Hematopoietic multipotent progenitor cell treated with erythropoietin and hydrocortisone succinate and interleukin-3 and kit ligand, for 15 days (in vitro differentiated cells): ENCODE measurements at regions not wholly inside any gene's neighbourhood (a gene's known extent, or its start where the extent isn't known, plus 50 kb on each side); places are given as distances from the start of the nearest gene placed in this dataset.
A peak's percentile ranks its signal among the peaks of the same experiment; 100 is the strongest.

Experiments
- DNase-seq: peaks from one replicate; pipeline ENCODE4 v3.0.0-alpha.2; 2015; ENCODE audit warnings: low spot score

DNA sequence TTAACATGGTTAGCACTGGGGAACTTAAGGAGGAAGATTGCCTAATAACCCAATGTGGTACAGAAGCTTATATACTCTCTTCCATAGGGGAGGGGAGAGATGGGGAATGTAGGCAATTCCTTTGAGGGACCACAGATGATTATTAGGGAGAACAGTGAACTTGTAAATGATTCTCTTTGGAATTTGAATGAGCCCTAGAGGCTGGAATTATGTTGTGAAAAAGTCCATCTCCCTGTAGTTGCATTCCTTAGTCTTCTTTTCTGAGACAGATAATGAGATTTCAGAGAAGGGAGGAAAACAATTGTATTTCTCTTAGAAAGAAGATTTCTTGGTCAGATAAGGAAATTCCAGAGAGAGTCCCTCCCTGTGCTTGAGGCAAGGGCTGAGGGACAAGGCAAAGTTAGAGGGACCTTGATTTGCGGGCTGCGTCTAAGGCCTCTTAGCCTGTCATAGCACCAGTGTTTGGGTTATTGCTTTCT, 89.0 kb upstream of the HMCN1 start:
- no peak for DNase-seq

DNA sequence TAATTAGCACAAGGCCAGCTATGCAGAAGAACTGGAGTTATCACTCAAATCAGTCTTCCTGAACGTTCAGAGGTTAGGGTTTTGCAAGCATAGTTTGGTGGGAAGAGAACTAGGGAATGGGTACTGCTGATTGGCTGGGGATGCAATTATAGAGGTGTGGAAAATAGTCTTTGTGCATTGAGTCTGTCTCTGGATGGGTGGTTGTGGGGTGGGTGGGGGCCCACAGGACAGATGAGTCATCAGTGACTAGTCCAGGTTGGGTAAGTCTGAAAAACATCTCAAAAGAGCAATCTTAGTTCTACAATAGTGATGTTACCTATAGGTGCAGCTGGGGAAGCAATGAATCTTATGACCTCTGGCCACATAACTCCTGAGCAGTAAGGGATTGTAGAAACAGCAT, 89.7 kb upstream of the HMCN1 start:
- no peak for DNase-seq

DNA sequence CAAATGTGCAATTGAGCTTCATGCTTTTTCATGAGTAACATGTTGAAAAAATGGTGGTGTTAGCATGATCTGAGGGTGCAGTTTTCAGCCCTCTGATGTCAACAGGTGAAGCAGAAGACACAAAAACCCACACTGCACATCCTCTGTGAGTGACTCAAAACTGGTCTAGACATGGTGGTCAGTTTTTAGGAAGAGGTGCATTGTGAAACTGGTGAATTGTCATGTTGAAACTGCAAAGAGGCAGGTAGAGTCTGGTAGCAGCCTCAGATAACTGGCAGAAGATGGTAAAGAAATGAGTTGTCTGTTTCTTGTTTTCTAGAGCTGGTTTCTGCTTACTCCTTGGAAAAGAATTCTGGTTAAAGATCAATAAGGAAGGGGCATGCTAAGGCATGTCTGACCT, 97.3 kb upstream of the HMCN1 start:
- DNase-seq, result no peak

DNA sequence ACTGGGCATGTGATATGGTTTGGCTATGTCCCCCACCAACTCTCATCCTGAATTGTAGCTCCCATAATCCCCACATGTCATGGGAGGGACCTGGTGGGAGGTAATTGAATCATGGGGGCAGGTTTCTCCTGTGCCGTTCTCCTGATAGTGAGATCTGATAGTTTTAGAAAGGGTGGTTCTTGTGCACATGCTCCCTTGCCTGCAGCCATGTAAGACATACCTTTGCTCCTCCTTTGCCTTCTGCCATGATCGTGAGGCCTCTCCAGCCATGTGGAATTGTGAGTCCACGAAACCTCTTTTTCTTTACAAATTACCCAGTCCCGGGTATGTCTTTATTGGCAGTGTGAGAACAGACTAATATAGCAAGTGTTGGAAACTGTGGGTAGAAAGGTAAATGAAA, 99.5 kb upstream of the HMCN1 start:
- DNase-seq, result no peak

DNA sequence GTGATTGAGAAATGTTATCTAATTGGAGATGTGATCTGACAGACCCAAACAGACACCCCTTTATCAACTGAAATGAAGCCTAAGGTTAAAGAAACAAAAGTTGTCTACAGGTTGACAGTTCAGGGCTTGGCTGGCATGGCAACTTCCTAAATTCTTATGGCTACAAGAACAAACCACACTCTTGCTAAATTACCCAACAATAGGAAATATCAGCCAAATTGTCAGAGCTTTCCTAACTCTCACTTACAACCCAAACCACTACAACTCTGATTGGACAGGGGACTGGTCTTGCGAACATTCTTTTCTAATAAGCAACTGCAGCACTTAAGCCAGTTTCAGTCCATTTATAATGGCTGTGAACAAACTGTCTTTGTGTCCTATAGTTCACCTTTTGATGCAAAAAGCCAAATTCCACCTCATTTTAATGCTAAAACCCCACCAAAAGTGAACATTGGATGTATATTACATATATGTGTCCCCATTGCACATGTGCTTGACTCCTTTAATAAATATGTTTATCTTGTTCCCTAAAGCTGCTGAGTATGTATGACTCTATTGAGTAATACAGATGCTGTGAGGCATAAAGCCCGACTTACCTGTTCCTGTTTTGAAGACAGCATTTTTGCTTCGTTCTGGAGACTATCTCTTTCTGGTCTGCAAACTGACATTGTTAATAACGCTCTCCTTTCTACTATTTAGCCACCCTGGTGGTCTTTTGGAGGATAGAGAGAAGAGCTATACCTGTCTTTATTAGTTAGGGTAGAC, 101.3 kb upstream of the HMCN1 start:
- no peak for DNase-seq

DNA sequence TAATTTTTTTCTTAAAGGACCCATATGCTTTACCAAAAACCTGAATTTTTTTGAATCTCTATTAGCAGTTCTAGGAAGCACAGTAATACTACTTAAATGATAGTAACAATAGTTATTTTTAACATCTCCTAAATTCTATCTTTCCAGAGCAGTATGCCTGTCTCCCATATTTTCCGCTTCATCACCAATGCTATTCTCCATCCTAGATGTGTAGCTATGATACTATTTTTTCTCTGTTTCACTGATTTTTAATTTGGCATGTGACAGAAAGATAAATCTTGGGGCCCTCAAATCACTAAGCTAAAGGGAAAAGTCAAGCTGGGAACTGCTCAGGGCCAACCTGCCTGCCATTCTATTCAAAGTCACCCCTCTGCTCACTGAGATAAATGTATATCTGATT, 102.3 kb upstream of the HMCN1 start:
- DNase-seq, result no peak

DNA sequence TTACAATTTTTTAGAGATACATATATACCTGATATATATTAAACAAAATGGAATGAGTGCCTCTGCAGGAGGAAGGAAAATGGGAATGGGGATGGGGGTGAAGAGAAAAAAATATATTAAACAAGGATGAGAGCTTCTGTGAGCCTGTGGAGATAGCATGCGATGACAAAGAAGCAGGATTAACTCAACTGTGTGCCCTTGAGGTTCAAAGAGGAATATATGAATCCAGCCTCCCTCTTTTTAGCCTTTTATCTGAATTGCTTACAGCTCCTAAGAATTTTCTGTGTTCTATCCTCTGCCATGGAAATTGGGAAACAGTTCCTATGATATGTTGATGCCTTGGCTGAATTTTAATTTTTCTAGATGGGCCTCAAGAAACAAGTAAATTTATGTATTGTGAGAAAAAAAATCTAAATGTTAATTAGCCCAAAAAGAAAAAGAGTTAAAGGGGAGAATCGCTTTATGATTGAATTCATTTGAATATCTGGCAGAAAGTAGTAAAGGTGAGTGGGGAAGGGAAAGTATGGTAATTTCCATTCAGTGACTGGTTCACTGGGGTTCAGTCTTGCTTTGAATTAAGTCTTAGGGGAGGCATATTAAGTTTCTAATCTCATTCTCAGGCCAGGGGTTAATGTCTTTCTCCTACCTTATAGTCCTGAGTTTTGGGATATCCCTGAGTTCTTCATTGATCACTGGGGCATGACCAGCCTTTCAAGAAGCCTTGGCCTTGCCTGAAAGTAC, 106.3 kb upstream of the HMCN1 start:
- no peak for DNase-seq

DNA sequence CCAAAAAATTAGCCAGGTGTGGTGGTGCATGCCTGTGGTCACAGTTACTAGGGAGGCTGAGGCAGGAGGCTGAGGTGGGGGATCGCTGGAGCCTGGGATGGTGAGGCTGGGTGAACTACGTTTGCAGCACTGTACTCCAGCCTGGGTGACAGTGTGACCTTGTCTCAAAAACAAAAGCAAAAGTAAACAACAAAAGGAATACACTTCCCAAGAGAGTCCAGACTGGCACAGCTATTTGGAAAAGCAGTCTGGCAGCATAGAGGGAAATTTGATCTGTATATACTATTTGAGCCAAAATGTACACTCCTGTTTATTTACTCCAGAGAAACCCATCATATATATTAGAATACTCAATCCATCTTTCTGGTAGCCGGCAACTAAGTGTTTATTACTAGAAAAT, 107.0 kb upstream of the HMCN1 start:
- no peak for DNase-seq

DNA sequence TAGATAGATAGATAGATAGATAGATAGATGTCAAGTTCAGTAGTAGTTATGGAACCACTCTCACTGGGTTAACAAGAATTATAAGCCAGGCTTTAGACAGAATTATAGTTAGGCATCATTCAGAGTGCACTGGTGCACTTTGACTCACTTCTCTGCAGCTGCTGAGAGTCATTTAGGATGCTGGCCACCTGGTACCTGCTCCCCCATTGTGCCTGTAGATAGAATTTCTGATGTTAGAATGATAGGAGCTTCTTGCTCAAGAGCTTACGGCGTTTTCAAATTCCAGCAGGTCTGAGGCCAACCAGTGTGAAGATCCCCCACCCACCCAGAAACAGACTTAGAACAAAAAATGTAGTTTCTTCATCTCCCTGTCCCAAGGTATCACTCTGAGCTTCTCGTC, 107.8 kb upstream of the HMCN1 start:
- no peak for DNase-seq

DNA sequence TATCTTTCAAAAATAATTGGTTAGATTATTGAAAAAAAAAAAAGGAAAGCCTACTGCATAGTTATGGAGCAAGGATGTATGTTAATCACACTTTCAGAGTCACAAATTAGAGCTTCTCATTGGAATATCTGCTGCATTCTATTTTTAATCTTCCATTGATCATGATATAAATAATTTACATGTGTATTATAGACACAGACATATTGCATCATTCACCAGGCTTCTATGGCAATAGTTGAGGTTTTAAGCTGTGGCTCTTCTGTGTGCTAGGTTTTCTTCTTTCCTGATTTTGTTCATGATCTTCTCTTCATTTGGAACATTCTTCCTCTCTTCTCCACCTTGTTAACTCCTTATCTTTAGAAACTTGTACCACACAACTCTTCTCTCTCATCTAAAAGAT, 123.2 kb upstream of the HMCN1 start:
- DNase-seq, result no peak

DNA sequence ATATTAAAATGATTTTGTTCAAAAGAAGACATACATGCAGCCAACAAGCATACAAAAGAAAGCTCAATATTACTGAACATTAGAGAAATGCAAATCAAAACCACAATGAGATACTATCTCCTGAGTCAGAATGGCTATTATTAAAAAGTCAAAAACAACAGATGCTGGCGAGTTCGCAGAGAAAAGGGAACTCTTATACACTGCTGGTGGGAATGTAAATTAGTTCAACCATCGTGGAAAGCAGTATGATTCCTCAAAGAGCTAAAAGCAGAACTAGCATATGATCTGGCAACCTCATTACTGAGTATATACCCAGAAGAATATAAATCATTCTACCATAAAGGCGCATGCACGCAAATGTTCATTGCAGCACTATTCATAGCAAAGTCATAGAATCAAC, 126.0 kb upstream of the HMCN1 start:
- DNase-seq, result no peak

DNA sequence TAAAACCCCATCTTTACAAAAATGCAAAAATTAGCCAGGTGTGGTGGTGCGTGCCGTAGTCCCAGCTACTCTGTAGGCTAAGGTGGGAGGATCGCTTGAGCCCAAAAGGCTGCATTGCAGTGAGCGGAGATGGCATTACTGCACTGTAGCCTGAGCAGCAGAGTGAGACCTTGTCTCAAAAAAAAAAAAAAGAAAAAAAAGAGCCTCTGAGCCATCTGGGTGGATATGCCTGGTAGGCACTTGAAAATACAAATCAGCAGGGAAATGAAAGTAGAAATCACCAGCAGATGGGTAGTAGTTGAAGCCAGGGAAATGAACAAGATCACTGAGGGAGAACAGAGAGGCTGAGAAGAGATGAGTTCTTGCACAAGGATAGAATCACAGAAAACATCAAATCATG, 131.0 kb upstream of the HMCN1 start:
- no peak for DNase-seq

DNA sequence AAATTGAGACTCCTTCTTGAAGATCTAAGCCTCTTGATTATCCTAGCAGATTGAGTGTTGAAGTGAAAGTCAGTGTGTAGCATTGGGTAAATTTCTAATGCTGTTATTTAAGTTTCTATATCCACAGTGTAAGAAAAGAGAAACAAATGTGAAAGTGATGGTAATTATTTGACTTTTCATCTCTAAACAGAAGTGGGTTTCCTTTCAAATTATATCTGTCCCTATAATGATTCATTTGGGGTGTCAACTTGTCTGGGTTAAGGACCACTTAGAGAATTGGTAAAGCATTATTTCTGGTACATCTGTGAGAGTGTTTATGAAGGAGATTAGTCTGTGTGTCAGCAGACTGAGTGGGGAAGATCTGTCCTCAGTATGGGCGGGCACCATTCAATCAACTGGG, 133.0 kb upstream of the HMCN1 start:
- DNase-seq, result no peak

DNA sequence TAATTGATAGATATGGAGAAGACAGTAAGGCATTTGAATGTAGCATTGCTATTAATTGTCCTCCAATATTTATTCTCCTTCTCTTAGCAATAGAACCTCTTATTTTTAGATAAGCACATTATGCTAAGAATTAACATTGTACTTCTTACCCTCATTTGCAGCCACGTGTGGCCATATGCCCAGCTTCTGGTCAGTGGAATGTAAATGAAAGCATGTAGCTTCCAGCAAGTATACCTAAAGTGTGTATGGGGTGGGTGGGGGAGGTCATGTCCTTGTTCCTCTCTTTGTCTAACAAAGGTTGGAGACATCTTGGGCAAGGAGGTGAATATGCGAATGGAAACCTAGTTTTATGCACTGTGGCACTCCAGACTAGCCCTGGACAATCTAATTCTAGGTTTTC, 133.6 kb upstream of the HMCN1 start:
- DNase-seq, result no peak

DNA sequence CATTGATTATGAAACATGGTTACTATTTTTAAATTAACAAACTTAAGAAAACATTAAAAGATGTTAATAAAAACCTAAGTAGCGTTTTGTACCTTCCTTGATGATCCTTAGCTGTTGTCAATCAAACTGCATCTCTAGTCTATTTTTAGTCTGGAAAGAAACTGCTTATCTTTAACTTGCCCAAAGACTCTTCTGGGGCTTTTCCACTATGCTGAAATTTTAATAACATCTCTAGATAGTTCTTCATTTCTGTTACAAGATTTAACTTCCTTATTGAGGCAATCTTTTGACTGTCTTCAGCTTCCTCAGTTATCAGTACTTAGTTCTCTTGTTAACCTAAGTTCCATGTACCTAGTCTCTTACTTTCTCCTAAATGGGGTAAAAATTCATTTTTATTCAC, 135.9 kb upstream of the HMCN1 start:
- DNase-seq, result no peak

DNA sequence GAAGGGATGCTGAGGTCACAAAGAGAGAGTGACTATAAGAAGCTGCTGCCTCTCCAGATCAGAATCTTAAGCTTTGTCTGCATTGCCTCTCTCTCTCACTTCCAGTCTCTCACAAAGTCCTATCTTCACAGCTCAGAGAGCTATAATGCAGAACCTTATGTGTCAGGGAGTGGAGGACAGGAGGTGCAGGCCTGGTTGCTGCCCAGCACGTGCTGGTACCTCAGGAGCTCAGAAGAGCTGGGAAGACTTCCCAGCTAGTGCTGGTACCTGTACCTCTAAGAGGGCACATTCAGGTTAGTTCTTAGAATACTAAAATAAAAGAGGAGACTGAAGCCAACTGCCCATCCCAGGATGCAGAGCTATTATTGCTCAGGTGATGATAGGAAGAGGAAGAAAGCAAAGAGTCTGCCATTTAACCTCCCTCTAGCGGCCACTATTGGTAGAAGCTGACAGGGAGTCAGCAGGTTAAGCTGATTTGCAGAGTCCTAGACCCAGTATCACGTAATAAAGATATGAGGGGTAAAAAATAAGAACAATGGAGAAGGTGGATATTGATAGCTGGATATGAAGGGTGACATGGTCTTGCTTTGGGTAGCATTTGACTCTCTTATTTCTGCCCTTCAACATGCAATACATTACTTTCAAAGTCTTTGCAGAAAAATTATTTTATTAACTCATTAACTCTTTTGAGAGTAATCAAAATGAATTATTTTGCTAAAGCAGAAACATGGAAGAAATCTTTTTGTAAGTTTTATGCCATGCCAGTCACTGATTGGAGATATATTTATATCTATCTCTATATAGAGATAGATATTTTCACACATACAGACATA, 138.1 kb upstream of the HMCN1 start:
- DNase-seq, result peak; percentile 21

DNA sequence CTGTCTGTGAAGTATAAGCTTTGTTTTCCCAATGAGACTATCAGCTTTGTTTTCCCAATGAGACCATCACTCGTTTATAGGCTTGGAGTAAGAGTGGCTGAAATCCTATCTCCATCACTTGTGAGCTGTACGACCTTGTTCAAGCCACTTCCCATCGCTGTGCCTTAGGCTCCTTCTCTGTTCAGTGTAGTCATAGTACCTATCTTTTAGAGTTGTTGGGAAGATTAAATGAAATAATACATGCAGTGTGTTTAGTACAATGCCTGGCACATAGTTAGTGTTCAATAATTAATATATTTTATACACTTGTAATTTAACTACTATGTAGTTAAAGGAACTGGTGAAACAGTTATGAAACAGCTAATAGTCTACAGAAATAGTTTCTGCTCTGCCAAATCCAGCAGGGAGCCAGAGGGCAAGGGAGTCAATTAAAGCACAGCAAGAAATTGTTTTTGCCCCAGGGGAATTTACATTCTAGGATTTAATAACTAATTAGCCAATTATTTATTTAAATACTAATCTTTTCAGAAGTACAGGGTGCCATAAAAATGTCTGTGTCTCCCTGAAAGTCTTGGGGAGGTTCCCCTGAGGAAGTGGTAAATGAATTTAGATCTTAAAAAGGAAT, 139.3 kb upstream of the HMCN1 start:
- DNase-seq, result no peak

DNA sequence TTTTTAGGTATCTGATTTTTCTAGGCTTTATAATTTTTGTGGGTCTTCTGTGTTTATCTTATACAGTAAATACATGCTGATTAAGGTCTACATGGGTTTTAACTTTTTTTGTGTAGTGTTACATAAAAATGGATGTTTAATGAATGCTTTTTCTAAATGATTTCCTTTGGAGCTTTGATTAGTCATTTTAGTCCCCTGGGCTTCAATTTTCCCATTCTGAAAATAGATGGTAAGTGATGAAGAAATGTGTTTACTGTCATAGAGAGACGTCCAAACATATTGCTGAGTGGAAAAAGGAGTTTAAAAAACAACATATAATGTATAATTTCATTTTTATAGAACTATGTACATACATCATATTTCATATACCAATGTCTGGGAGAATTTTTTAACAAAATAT, 140.9 kb upstream of the HMCN1 start:
- no peak for DNase-seq

DNA sequence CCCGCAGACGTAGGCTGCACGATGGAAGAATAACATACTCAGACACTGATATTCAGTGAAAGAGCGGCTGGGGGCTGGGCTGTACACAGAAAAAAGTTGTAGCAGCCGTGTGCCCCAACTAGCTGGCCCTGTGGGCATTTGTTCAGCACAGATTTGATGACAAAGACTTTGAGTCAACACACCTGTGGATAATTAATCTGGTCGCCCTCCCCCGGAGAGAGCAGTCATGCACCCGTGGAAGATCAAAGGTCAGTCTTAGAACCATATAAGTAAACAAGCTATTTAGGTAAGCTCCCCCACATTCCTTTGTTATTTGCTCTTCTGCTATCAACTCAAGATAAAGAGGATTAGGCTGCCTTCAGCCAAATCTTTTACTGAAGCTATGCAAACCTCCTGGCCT, 148.4 kb upstream of the HMCN1 start:
- DNase-seq, result no peak

DNA sequence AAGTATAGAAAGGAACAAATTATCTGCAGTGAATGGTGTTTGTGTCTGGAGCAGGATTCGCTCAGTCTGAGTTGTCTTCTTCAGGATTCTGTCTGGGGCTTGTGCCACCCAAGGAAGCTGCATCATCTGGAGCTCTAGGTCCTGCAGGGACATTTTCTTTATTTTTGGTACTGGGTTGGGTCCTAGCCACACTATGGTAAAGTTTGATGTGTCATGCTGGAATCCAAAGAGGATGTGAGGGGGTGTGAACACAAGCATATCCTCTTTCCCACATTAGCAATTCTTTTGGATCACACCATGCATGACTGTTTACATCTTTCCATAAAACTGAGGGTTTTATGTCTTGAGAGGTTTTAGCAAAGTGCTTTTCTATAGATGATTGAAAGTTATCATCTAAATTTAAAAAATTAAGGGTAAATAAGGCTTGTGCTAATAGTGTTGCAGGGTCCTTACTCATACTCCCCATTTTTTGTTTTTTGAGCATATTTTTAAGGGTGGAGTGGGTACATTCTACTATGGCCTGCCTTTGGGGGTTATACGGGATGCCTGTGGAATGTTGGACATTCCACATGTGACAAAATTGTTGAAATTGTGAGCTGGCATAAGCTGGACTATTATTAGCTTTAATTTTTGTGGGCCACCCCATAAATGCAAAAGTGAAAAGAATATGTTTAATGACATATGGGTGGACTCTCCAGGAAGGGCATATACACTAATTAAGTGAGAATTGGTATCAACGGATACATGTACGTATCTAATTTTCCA, 152.0 kb upstream of the HMCN1 start:
- no peak for DNase-seq

DNA sequence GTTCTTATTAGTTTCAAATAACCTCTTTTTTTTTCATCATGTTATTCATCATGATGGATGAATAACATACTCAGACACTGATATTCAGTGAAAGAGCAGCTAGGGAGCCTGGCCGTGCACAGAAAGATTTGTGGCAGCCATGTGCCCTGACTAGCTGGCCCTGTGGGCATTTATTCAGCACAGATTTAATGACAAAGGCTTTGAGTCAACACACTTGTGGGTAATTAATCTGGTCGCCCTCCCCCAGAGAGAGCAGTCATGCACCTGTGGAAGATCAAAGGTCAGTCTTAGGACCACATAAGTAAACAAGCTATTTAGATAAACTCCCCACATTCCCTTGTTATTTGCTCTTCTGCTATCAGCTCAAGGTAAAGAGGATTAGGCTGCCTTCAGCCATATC, 153.2 kb upstream of the HMCN1 start:
- DNase-seq, result no peak

DNA sequence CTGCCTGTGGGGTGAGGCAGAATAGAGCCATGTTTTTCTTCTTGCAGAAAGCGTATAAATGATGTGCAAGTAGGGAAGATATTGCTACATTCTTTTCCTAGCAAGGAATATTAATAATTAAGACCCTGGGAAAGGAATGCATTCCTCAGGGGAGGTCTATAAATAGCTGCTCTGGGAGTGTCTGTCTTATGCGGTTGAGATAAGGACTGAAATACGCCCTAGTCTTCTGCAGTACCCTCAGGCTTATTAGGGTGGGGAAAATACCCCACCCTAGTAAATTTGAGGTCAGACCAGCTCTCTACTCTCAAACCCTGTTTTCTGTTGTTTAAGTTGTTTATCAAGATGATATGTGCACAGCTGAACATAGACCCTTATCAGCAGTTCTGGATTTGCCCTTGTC, 155.9 kb upstream of the HMCN1 start:
- DNase-seq, result no peak
